Activated T-cell treated with anti-CD3 and anti-CD28 coated beads, Interleukin-2, amount 50 U/mL, for 24 hours (primary cell): ENCODE measurements at regions not wholly inside any gene's neighbourhood (a gene's known extent, or its start where the extent isn't known, plus 50 kb on each side); places are given as distances from the start of the nearest gene placed in this dataset.
"Not testable (repeated sequence)": the region's sequence is repeated elsewhere in the genome, so short reads cannot be mapped to it uniquely, and the experiment has no call there.

Source experiments
- DNase-seq: peaks from one replicate; pipeline ENCODE4 v3.0.0-alpha.2; 2020
- H3K27ac Mint-ChIP-seq: 2 replicates; pipeline ENCODE4 v1.8.0; 2020; ENCODE audit warnings: mild to moderate bottlenecking, mixed read lengths
- H3K27me3 Mint-ChIP-seq: 2 replicates; pipeline ENCODE4 v1.8.0; 2020; ENCODE audit warnings: mixed read lengths
- H3K36me3 Mint-ChIP-seq: 2 replicates; pipeline ENCODE4 v1.8.0; 2020; ENCODE audit warnings: low read depth, mixed read lengths
- H3K4me1 Mint-ChIP-seq: 2 replicates; pipeline ENCODE4 v1.8.0; 2020; ENCODE audit warnings: low read depth, mixed read lengths
- H3K4me3 Mint-ChIP-seq: 2 replicates; pipeline ENCODE4 v1.8.0; 2020; ENCODE audit warnings: mild to moderate bottlenecking, moderate library complexity, mixed read lengths
- H3K9me3 Mint-ChIP-seq: 2 replicates; pipeline ENCODE4 v1.8.0; 2020; ENCODE audit warnings: mixed read lengths

DNA sequence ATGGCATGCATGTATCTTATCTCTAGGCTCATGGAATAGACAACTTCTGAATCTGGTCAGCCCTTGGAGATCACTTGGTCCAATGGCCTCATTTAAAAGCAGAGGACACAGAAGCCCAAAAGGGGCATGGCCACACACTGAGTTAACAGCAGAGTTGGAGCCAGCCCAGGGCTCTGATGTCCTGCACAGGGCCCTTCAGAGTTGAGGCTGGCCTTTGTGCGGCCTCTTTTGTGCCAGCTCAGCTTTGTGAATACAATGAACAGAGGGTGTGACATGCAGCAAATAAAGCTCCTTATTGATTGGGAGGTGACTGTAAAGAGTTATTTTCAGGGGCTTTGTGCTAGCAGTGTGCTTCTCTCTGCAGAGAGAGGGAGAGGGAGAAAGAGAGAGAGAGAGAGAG is 150.1 kb upstream of the STK32A start:
- no peaks in the 10 kb centered on the region for H3K4me1 Mint-ChIP-seq
- H3K4me3 Mint-ChIP-seq = no peak overlapping the region
- H3K9me3 Mint-ChIP-seq = peaks cover 2% of the 10 kb centered on the region
- DNase-seq = no peak
- H3K36me3 Mint-ChIP-seq = no peaks in the 10 kb centered on the region
- no peak overlapping the region for H3K27ac Mint-ChIP-seq
- no peaks in the 10 kb centered on the region for H3K27me3 Mint-ChIP-seq

- Mint-ChIP-seq H3K4me3 (no peak overlapping the region), H3K9me3 (peaks cover 2% of the 10 kb centered on the region), H3K36me3 (no peaks in the 10 kb centered on the region), H3K27ac (no peak overlapping the region), H3K4me1 (no peaks in the 10 kb centered on the region), H3K27me3 (no peaks in the 10 kb centered on the region)
- DNase-seq = no peak
Measured at GRCh38 chr5:147085409-147085808, 149.4 kb upstream of the STK32A start.

DNA sequence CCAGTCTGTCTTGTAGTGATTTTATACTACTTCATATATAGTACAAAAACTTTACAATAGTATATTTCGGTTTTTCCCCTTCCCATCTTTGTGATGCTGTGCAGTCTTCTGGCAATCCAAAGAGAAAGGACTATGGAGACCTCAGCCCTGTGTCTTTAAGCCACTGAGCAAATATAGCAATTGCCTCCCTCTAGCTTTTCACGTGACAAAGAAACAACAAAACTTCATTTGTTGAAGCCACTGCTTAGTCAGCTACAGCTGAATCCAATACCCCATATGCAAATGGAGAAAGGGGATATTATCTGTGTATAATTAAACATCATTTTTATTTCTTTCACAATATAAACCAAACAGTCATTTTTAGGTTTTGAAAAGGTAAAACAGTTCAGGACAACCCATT is 142.8 kb upstream of the STK32A start:
- no peaks in the 10 kb centered on the region for H3K36me3 Mint-ChIP-seq
- peaks cover 10% of the 10 kb centered on the region for H3K27me3 Mint-ChIP-seq
- no peaks in the 10 kb centered on the region for H3K4me1 Mint-ChIP-seq
- H3K4me3 Mint-ChIP-seq = no peak overlapping the region
- no peak overlapping the region for H3K27ac Mint-ChIP-seq
- H3K9me3 Mint-ChIP-seq = peaks cover 2% of the 10 kb centered on the region
- no peak for DNase-seq

DNA sequence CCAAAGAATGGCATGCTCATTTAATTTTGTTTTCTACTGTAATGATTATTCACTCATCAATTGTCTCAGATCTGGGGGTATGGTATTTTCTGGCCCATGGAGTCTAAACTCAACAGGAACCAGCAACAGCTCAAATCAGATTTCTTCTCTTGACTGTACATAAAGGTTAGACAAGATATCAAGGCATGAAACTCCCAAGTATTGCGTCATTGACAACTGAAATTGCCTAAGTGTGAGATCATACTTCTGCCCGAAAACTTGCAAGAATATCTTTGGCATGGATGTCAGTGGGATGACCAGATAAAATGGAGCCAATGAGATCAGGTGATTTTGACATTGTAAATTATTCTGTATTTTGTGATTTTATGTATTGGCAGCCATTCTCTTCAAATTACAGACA is 141.7 kb upstream of the STK32A start:
- Mint-ChIP-seq H3K27me3 (peaks cover 10% of the 10 kb centered on the region), H3K4me3 (no peak overlapping the region), H3K4me1 (no peaks in the 10 kb centered on the region), H3K9me3 (no peaks in the 10 kb centered on the region), H3K27ac (no peak overlapping the region), H3K36me3 (no peaks in the 10 kb centered on the region)
- DNase-seq = no peak

DNA sequence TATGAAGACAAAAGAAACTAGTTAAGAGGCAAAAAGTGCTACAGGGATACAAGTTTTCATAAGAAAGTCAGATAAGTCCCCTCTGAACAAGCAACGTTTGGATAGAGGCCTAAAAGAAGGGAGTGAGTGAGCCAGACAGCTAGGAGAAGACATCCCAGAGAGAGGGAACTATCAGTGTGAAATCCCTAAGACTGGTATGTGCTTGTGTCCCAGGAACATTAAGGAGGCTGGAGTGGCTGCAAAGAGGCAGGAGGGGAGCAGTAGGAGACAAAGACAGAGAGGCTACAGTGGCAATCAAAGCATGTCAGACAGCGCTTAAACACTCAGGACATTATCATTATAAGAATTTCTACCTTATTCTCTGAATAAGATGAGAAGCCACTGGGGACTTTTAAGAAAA is 139.1 kb upstream of the STK32A start:
- H3K9me3 Mint-ChIP-seq = no peaks in the 10 kb centered on the region
- no peak for DNase-seq
- no peaks in the 10 kb centered on the region for H3K36me3 Mint-ChIP-seq
- H3K4me1 Mint-ChIP-seq = no peaks in the 10 kb centered on the region
- no peak overlapping the region for H3K4me3 Mint-ChIP-seq
- peaks cover 10% of the 10 kb centered on the region for H3K27me3 Mint-ChIP-seq
- no peak overlapping the region for H3K27ac Mint-ChIP-seq

DNA sequence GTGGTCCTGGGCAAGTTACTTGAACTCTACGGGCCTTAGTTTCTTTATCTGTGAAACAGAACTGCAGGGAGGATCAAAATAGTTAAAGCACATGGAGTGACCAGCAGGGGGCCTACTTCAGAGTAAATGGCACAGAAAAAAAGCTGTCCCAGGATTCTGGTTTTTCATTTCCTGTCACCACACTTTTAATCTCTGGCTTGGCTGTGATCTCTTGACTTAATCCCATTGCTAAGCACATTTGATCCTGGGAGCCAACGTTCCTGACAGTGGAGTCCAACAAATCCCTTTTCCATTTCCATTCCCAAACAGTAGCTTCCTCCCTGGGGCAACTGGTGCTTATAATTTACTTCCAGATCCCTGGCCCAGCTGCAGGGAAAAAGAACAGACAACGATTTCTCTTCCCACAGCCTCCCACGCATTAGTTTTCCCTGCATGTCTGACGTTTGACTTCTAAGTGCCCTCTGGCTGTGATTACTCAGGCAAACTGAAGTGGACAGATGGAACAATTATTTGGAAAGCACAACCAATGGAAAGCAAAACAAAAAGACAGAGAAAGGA is 136.5 kb upstream of the STK32A start:
- peaks cover 6% of the 10 kb centered on the region for H3K27me3 Mint-ChIP-seq
- DNase-seq = no peak
- H3K4me3 Mint-ChIP-seq = no peak overlapping the region
- no peak overlapping the region for H3K27ac Mint-ChIP-seq
- H3K4me1 Mint-ChIP-seq = no peaks in the 10 kb centered on the region
- no peaks in the 10 kb centered on the region for H3K36me3 Mint-ChIP-seq
- no peaks in the 10 kb centered on the region for H3K9me3 Mint-ChIP-seq

- Mint-ChIP-seq H3K27me3 (peaks cover 2% of the 10 kb centered on the region), H3K4me3 (no peak overlapping the region), H3K36me3 (no peaks in the 10 kb centered on the region), H3K27ac (no peak overlapping the region), H3K4me1 (no peaks in the 10 kb centered on the region), H3K9me3 (no peaks in the 10 kb centered on the region)
- DNase-seq = no peak
Measured at GRCh38 chr5:147101659-147102369, 133.0 kb upstream of the STK32A start.

DNA sequence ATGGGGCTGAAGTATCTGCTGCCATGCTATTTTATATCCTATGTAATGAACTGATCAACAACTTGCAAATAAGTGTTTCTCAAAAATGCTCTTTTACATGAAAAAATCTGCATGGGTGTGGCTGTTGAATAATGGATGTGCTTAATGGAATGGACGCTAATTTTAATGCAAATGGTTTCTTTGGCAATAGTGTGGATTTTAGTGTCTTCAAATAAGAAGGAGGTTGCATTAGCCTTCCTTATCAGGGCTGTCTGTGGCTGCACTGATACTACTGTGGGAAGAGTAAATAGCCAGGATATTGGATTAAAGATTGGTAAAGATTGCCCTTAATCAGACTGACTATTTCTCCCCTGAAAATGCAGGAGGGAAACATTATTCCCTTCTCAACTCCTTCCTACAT is 121.9 kb upstream of the STK32A start:
- Mint-ChIP-seq H3K27me3 (no peaks in the 10 kb centered on the region), H3K4me3 (no peak overlapping the region), H3K27ac (no peak overlapping the region), H3K4me1 (no peaks in the 10 kb centered on the region), H3K36me3 (no peaks in the 10 kb centered on the region), H3K9me3 (no peaks in the 10 kb centered on the region)
- DNase-seq = no peak

DNA sequence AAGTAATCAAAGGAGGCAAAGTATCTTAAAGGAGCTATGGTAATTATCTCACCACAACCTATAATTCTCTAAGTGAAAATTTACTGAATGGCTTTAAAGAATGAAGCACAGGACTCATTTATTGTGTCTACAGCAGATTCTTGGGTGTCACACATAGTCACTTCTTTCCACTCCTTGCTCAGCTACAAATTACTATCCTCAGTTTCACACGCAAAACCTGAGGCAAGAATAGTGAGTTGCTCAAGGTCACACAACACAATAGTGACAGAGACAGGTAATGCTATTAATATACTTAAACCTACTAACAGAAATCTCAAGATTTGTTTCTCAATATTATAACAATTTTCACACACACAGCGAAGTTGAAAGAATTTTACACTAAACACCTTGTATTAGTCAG is 120.9 kb upstream of the STK32A start:
- Mint-ChIP-seq H3K27ac (no peak overlapping the region), H3K4me3 (no peak overlapping the region), H3K9me3 (no peaks in the 10 kb centered on the region), H3K4me1 (no peaks in the 10 kb centered on the region), H3K36me3 (no peaks in the 10 kb centered on the region), H3K27me3 (no peaks in the 10 kb centered on the region)
- no peak for DNase-seq

- DNase-seq = not testable (repeated sequence)
Measured at GRCh38 chr5:147139759-147140158, 95.1 kb upstream of the STK32A start.

DNA sequence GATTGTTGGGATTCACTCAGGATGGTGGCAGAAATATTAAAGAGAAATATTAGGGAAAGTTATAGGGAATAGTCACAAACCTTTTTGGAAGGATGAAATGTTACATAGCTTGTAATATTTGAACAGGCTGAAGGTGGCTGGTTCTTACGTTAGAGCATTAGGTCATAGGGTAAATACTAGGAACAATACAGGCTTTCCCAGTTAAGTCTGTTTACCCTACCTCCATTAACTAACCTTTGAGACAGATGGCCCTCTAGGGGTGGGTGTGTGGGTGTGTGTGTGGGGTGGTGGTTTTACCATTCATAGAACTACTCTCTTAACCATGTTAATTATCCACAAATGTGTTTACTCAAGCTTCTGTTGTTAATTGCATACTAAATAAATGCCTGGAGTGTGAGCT is 94.3 kb upstream of the STK32A start:
- Mint-ChIP-seq H3K9me3 (peaks cover 35% of the 10 kb centered on the region), H3K27me3 (peaks cover 2% of the 10 kb centered on the region), H3K4me1 (no peaks in the 10 kb centered on the region), H3K4me3 (no peak overlapping the region), H3K36me3 (no peaks in the 10 kb centered on the region), H3K27ac (no peak overlapping the region)
- DNase-seq = no peak

More at GRCh38 chr5:147139759-147140158, 95.1 kb upstream of the STK32A start:
- H3K9me3 Mint-ChIP-seq = peaks cover 35% of the 10 kb centered on the region
- not testable (repeated sequence) for H3K36me3 Mint-ChIP-seq, H3K27ac Mint-ChIP-seq, H3K4me3 Mint-ChIP-seq, H3K27me3 Mint-ChIP-seq, H3K4me1 Mint-ChIP-seq

GRCh38 chr5:147141580-147141979 is 93.2 kb upstream of the STK32A start:
- H3K36me3 Mint-ChIP-seq, H3K4me1 Mint-ChIP-seq, H3K27ac Mint-ChIP-seq, H3K4me3 Mint-ChIP-seq, DNase-seq, H3K27me3 Mint-ChIP-seq: not testable (repeated sequence)
- H3K9me3 Mint-ChIP-seq = peaks cover 28% of the 10 kb centered on the region

- Mint-ChIP-seq H3K27me3 (peaks cover 2% of the 10 kb centered on the region), H3K4me1 (no peaks in the 10 kb centered on the region), H3K4me3 (no peak overlapping the region), H3K9me3 (peaks cover 17% of the 10 kb centered on the region), H3K36me3 (no peaks in the 10 kb centered on the region), H3K27ac (no peak overlapping the region)
- no peak for DNase-seq
Measured at GRCh38 chr5:147143215-147143614, 91.6 kb upstream of the STK32A start.

GRCh38 chr5:147145328-147145727 is 89.5 kb upstream of the STK32A start:
- Mint-ChIP-seq H3K36me3 (no peaks in the 10 kb centered on the region), H3K4me3 (no peak overlapping the region), H3K27ac (no peak overlapping the region), H3K4me1 (no peaks in the 10 kb centered on the region), H3K9me3 (peaks cover 2% of the 10 kb centered on the region), H3K27me3 (peaks cover 2% of the 10 kb centered on the region)
- DNase-seq = no peak

DNA sequence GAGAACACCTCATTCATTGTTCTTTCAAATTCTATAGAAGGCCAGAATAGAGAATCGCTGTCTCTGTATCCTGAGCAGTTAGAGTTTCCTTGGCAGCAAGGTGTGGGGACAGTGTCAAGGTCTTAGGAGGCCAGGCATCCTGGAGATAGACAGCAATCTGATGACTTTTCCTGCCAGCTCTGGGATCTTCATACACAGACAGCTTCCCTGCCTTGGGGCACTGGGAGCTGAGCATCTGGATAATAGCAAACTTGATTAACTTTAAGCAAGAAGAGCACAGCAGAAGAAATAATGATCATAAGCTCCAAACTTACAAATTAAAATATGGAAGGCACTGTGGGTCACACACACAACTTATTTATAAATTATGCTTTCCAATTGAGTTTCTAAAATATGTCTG is 86.1 kb upstream of the STK32A start:
- Mint-ChIP-seq H3K36me3 (no peaks in the 10 kb centered on the region), H3K9me3 (no peaks in the 10 kb centered on the region), H3K27me3 (peaks cover 2% of the 10 kb centered on the region), H3K4me3 (no peak overlapping the region), H3K27ac (no peak overlapping the region), H3K4me1 (no peaks in the 10 kb centered on the region)
- DNase-seq = no peak

DNA sequence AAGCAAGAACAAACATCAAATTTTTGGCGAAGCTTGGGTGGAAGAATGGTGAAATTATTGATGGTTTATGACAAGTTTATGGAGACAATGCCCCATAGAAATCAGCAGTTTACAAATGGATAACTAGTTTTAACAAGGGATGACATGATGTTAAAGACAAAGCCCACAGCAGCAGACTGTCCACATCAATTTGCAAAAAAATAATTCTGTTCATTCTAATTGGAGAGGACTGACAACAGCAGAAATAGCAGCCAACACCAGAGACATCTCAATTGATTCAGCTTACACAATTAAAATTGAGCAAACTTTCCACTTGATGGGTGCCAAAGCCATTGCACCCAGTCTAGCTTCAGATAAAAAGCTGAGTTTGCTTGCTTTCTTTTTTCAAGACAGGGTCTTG is 82.7 kb upstream of the STK32A start:
- no peaks in the 10 kb centered on the region for H3K36me3 Mint-ChIP-seq
- no peaks in the 10 kb centered on the region for H3K27me3 Mint-ChIP-seq
- no peaks in the 10 kb centered on the region for H3K9me3 Mint-ChIP-seq
- no peak overlapping the region for H3K4me3 Mint-ChIP-seq
- no peaks in the 10 kb centered on the region for H3K4me1 Mint-ChIP-seq
- no peak overlapping the region for H3K27ac Mint-ChIP-seq
- no peak for DNase-seq
